HUES6 (cell line): ENCODE measurements at regions not wholly inside any gene's neighbourhood (a gene's known extent, or its start where the extent isn't known, plus 50 kb on each side); places are given as distances from the start of the nearest gene placed in this dataset.
"Not testable (repeated sequence)": the region's sequence is repeated elsewhere in the genome, so short reads cannot be mapped to it uniquely, and the experiment has no call there.

ENCODE experiments used
- H3K27ac ChIP-seq: 2 replicates; pipeline ENCODE4 v1.7.0; 2013; ENCODE audit warnings: low read depth, mild to moderate bottlenecking, low read length, inconsistent platforms
- H3K27me3 ChIP-seq: 2 replicates; pipeline ENCODE4 v1.6.1; 2013; ENCODE audit warnings: low read length; ENCODE audit not compliant: control insufficient read depth, insufficient read depth
- H3K36me3 ChIP-seq: 2 replicates; pipeline ENCODE4 v1.6.1; 2013; ENCODE audit warnings: low read length; ENCODE audit not compliant: control insufficient read depth, insufficient read depth
- H3K4me1 ChIP-seq: 2 replicates; pipeline ENCODE4 v1.6.1; 2013; ENCODE audit warnings: low read length; ENCODE audit not compliant: control insufficient read depth, insufficient read depth
- H3K4me3 ChIP-seq: 2 replicates; pipeline ENCODE4 v1.5.1; 2013; ENCODE audit warnings: low read depth, low read length
- H3K9ac ChIP-seq: one replicate; pipeline ENCODE4 v1.6.1; 2013; ENCODE audit warnings: mild to moderate bottlenecking, low read length
- H3K9me3 ChIP-seq: 2 replicates; pipeline ENCODE4 v1.6.1; 2013; ENCODE audit warnings: low read depth, low read length; ENCODE audit not compliant: control insufficient read depth, insufficient read depth

DNA sequence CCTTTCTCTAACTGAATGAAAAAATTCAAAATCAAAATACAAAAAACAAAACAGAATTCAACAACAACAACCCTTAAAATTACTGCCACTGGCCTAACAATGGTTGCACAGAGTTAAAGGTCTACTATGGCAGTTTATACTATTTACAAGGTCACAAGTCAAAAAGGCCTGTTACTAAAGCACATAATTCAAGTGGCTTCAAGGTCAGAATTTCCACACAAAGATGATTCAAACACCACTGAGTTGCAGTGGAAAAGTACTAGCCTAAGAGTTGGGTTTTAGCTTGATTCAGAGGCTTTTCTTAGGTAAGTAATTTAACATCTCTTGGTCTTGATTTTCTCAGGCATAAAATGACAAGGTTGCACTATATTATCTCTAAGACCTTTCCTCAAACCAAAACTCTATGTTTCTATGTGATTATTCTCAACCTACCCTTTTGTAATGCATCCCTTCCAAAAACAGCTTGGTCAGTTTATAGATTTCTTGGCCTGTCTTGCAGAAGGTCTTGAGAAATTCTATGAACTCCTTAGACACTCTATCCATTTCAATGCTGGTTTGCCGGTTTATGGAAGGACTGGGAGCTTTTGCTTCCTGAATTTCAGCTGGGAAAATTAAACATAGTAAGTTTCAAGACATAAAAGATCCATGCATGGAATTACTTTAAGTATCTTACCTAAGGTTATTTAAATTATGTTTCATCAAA lies 189.8 kb upstream of the KCTD7 start:
- H3K9ac ChIP-seq, H3K9me3 ChIP-seq, H3K4me1 ChIP-seq, H3K4me3 ChIP-seq, H3K36me3 ChIP-seq, H3K27ac ChIP-seq, H3K27me3 ChIP-seq: not testable (repeated sequence)

DNA sequence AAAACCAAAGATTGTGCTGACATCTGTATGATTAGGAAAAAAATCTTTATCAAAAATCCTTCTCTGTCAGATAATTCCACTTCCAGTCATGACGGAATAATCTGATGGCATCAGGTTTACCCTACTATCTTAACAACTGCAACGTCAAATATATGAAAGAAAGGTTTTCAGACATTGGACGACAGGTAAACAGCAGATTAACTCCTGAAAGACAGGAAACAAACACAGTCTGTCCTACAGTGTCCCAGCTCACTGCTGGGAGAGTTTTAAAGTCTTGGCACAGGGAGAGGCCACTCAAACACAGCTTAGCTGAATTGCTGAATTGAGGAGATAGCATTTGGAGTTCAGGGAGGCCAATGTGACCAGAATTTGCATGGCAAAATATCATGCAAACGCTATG lies 186.3 kb upstream of the KCTD7 start:
- no peaks in the 10 kb centered on the region for H3K9me3 ChIP-seq
- no peak overlapping the region for H3K4me3 ChIP-seq
- H3K9ac ChIP-seq: no peak overlapping the region
- no peak overlapping the region for H3K27ac ChIP-seq
- no peaks in the 10 kb centered on the region for H3K4me1 ChIP-seq
- H3K36me3 ChIP-seq: no peaks in the 10 kb centered on the region
- no peaks in the 10 kb centered on the region for H3K27me3 ChIP-seq

GRCh38 chr7:66443946-66444345 lies 184.7 kb upstream of the KCTD7 start:
- H3K27ac ChIP-seq: no peak overlapping the region
- no peaks in the 10 kb centered on the region for H3K27me3 ChIP-seq
- no peaks in the 10 kb centered on the region for H3K9me3 ChIP-seq

GRCh38 chr7:66447007-66447406 lies 181.7 kb upstream of the KCTD7 start:
- not testable (repeated sequence) for H3K4me1 ChIP-seq, H3K9me3 ChIP-seq, H3K4me3 ChIP-seq, H3K9ac ChIP-seq, H3K27ac ChIP-seq, H3K36me3 ChIP-seq, H3K27me3 ChIP-seq

More at GRCh38 chr7:66443946-66444345, 184.7 kb upstream of the KCTD7 start:
- no peaks in the 10 kb centered on the region; the same call in 1 of the 2 replicates for H3K36me3 ChIP-seq
- H3K4me3 ChIP-seq: no peak overlapping the region
- no peak overlapping the region for H3K9ac ChIP-seq
- H3K4me1 ChIP-seq: no peaks in the 10 kb centered on the region

DNA sequence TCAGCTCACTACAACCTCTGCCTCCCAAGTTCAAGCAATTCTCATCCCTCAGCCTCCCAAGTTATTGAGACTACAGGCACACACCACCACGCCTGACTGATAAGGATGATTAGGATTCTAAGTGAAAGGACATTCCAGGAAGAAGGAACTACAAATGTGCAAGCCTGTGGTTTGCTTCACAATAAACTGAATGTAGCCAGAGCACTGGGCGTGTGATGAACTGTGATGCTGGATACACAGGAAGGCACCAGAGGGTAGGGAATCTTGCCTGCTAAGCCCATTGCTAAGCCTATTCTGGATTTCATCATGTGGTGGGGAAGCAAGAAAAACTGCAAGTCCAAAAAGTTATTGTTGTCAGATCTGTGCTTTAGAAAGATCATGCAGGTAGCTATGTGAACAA lies 177.9 kb upstream of the KCTD7 start:
- H3K27ac ChIP-seq, H3K4me1 ChIP-seq: not testable (repeated sequence)

GRCh38 chr7:66451713-66452112 lies 177.0 kb upstream of the KCTD7 start:
- not testable (repeated sequence) for H3K27ac ChIP-seq

More for the DNA sequence above, 177.9 kb upstream of the KCTD7 start:
- not testable (repeated sequence) for H3K9ac ChIP-seq, H3K4me3 ChIP-seq, H3K9me3 ChIP-seq, H3K36me3 ChIP-seq, H3K27me3 ChIP-seq

DNA sequence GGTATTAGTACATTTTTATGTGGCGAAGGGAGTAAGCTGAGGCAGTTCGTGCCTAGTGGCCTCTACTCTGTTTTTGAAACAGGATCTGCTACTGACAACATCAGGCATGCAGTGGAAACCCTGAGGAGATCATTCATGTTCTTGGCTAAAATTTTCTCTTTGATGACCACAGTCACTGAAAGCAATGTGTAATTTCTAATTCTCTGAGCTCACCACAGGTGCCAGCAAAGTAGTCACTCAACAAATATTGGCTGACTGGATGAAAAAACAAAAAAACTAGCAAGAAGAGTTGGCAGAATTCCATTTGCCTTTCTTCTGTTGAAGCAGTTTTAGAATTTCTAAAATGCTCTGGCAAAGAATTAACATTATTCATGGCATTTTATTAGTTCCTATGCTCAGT lies 176.5 kb upstream of the KCTD7 start:
- Histone ChIP-seq H3K4me1 (no peaks in the 10 kb centered on the region), H3K9me3 (no peaks in the 10 kb centered on the region), H3K36me3 (no peaks in the 10 kb centered on the region; the same call in 1 of the 2 replicates), H3K27ac (no peak overlapping the region), H3K4me3 (no peak overlapping the region), H3K27me3 (no peaks in the 10 kb centered on the region), H3K9ac (no peak overlapping the region)

More at GRCh38 chr7:66451713-66452112, 177.0 kb upstream of the KCTD7 start:
- not testable (repeated sequence) for H3K9me3 ChIP-seq, H3K27me3 ChIP-seq, H3K4me1 ChIP-seq, H3K36me3 ChIP-seq, H3K9ac ChIP-seq, H3K4me3 ChIP-seq

GRCh38 chr7:66453340-66453739 lies 175.3 kb upstream of the KCTD7 start:
- Histone ChIP-seq H3K27me3 (no peaks in the 10 kb centered on the region), H3K9me3 (no peaks in the 10 kb centered on the region), H3K4me1 (no peaks in the 10 kb centered on the region), H3K4me3 (no peak overlapping the region), H3K36me3 (no peaks in the 10 kb centered on the region; the same call in 1 of the 2 replicates), H3K9ac (no peak overlapping the region), H3K27ac (no peak overlapping the region)

GRCh38 chr7:66454600-66455225 lies 174.0 kb upstream of the KCTD7 start:
- Histone ChIP-seq H3K27ac (no peak overlapping the region), H3K9me3 (no peaks in the 10 kb centered on the region), H3K36me3 (no peaks in the 10 kb centered on the region), H3K4me1 (no peaks in the 10 kb centered on the region), H3K9ac (no peak overlapping the region), H3K4me3 (no peak overlapping the region), H3K27me3 (no peaks in the 10 kb centered on the region)

DNA sequence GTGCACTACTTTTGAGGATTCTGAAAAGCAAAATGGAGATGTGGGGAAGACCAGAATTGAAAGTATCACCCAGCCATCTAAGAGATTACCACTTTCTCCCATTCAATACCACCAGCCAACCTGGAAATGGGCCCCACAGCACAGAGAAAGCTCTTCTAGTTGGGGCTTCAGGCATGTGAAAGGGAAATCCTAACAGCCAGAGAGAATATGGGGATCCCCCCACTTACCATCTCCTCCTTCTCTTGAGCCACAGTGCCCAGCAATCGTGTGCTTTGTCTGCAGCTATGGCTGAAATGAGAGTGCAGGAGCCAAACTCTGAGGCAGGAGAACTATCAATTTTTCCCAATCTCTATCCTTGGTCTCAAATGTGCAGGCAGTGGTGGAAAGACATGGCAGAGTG lies 173.2 kb upstream of the KCTD7 start:
- H3K9me3 ChIP-seq, H3K9ac ChIP-seq, H3K4me3 ChIP-seq, H3K4me1 ChIP-seq, H3K27me3 ChIP-seq, H3K27ac ChIP-seq, H3K36me3 ChIP-seq: not testable (repeated sequence)

DNA sequence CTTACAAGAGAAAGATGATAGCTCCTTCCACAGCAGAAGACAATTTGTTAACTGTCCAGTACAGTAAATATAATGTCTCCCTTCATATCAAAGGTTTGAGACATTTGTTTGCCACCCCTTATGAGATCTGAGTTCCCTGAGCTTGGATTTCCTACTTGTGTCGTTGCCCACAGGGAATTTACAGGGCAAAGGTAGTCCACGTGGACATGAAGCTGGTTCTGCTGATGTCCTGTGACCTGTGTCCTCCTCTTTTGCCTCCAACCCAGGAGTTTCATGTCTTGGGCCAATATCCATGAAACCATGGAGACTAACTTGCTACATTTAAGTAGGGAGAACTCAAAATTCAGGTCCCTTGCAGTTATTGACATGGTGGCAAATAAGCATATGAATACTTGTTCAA lies 172.2 kb upstream of the KCTD7 start:
- H3K4me3 ChIP-seq, H3K27ac ChIP-seq, H3K27me3 ChIP-seq, H3K9ac ChIP-seq, H3K9me3 ChIP-seq, H3K4me1 ChIP-seq, H3K36me3 ChIP-seq: not testable (repeated sequence)
